ENCODE measurements at regions not wholly inside any gene's neighbourhood (a gene's known extent, or its start where the extent isn't known, plus 50 kb on each side); places are given as distances from the start of the nearest gene placed in this dataset.
A peak's percentile ranks its signal among the peaks of the same experiment; 100 is the strongest.

DNA sequence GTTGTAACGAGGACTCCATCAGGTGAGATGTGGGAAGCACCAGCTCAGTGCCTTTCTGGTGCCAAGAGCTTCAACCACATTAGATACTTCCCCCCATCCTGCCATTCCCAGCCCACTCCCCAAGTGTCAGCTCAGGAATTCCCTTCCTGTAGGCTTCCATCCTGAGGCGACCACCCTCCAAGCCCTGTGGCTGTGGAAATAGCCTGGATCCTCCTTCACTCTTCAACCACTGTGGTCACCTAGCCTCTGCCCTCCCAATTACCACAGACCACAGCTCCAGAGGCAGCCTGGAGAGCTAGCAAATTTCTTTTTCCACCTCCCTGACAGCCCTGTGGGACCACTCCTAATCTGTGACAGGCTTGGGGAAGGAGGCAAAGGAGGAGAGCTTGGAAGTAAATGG is 219.8 kb upstream of the MAP3K1 start:
- TF ChIP-seq, protein P1, sequence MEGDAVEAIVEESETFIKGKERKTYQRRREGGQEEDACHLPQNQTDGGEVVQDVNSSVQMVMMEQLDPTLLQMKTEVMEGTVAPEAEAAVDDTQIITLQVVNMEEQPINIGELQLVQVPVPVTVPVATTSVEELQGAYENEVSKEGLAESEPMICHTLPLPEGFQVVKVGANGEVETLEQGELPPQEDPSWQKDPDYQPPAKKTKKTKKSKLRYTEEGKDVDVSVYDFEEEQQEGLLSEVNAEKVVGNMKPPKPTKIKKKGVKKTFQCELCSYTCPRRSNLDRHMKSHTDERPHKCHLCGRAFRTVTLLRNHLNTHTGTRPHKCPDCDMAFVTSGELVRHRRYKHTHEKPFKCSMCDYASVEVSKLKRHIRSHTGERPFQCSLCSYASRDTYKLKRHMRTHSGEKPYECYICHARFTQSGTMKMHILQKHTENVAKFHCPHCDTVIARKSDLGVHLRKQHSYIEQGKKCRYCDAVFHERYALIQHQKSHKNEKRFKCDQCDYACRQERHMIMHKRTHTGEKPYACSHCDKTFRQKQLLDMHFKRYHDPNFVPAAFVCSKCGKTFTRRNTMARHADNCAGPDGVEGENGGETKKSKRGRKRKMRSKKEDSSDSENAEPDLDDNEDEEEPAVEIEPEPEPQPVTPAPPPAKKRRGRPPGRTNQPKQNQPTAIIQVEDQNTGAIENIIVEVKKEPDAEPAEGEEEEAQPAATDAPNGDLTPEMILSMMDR (IDR thresholded peaks at IDR 0.05) = no peak
- no peak for TF ChIP-seq POLR2A (IDR thresholded peaks at IDR 0.05)
- H3K36me3 ChIP-seq = no peaks in the 10 kb centered on the region
- intact Hi-C loops (cut with DNase I; ENCODE audit: low total_unique reads) = no loop called here
- no peak overlapping the region for H3K4me3 ChIP-seq
- H3K4me1 ChIP-seq = no peaks in the 10 kb centered on the region
- no peaks in the 10 kb centered on the region for H3K9me3 ChIP-seq
- H3K27ac ChIP-seq = no peak overlapping the region
- no peaks in the 10 kb centered on the region for H3K27me3 ChIP-seq
- no peak for DNase-seq

DNA sequence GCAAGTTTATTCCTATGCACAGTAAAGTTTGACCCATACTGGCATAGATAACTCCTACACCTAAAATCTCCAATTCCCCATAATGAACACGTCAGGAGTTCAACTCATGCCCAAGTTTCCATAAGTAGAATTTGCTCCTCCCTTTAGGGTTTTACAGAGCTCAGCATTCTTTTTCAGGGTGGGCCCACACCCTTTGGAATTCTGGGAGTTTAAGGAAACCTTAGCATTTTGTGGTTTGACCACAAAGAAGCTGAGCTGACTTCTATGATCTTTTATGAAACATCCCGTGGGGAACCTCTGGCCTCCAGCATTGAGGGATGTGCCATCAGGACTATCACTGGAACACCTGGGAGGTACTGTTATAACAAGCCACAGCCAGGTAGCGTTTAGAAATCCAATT is 220.6 kb upstream of the MAP3K1 start:
- intact Hi-C loops (cut with DNase I; ENCODE audit: low total_unique reads) = no loop called here
- no peak for DNase-seq
- H3K4me3 ChIP-seq = no peak overlapping the region
- no peaks in the 10 kb centered on the region for H3K27me3 ChIP-seq
- H3K9me3 ChIP-seq = no peaks in the 10 kb centered on the region
- TF ChIP-seq POLR2A (IDR thresholded peaks at IDR 0.05) = no peak
- TF ChIP-seq, protein P1 (IDR thresholded peaks at IDR 0.05) = no peak
- H3K27ac ChIP-seq = no peak overlapping the region
- H3K36me3 ChIP-seq = no peaks in the 10 kb centered on the region
- no peaks in the 10 kb centered on the region for H3K4me1 ChIP-seq

DNA sequence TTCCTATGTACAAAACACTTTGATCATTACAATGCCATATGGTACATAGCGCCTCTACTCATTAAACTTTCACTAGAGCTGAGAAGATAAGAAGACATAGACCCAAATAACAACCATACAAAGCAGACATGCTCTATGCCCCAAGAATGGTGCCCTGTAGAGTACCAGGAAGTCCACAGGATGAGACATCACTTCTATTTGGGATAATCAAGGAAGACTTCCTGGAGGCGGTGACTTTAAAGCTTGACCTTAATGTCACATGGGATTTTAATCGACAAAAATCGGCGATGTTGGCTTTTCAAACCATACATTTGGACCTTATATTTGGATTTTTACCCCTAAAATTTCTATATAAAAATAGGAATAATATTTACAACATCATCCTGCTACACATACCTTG is 224.3 kb upstream of the MAP3K1 start:
- Histone ChIP-seq H3K27me3 (no peaks in the 10 kb centered on the region), H3K9me3 (no peaks in the 10 kb centered on the region), H3K27ac (no peak overlapping the region), H3K36me3 (no peaks in the 10 kb centered on the region), H3K4me1 (no peaks in the 10 kb centered on the region), H3K4me3 (no peak overlapping the region)
- TF ChIP-seq, protein P1 (IDR thresholded peaks at IDR 0.05) = no peak
- no peak for DNase-seq
- intact Hi-C loops (cut with DNase I; ENCODE audit: low total_unique reads) = no loop called here

DNA sequence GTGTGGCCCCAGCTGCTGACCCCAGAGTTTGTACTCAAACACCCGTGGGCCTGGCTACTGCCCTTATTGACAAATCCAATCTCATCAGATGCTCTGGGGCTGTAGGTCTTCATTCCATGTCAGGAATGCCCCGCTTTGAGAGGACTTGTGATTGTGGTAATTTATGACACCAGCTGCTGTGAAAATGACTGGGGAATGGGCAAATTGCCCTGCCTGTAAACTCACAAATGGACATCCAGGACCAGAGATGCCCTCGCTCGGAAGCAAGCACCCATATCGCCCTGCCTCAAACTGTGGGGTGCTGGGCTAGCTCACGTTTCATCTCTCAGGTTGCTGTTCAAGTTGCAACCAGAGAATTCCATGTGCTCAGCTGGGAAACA is 225.9 kb upstream of the MAP3K1 start:
- Histone ChIP-seq H3K27ac (no peak overlapping the region), H3K9me3 (no peaks in the 10 kb centered on the region), H3K27me3 (no peaks in the 10 kb centered on the region), H3K4me1 (no peaks in the 10 kb centered on the region), H3K36me3 (no peaks in the 10 kb centered on the region), H3K4me3 (no peak overlapping the region)
- DNase-seq = peak in 1 of 2 donors; percentile 33
- no peak for TF ChIP-seq POLR2A (IDR thresholded peaks at IDR 0.05)
- TF ChIP-seq, protein P1 (IDR thresholded peaks at IDR 0.05) = no peak
- intact Hi-C loops (cut with DNase I; ENCODE audit: low total_unique reads) = no loop called here

DNA sequence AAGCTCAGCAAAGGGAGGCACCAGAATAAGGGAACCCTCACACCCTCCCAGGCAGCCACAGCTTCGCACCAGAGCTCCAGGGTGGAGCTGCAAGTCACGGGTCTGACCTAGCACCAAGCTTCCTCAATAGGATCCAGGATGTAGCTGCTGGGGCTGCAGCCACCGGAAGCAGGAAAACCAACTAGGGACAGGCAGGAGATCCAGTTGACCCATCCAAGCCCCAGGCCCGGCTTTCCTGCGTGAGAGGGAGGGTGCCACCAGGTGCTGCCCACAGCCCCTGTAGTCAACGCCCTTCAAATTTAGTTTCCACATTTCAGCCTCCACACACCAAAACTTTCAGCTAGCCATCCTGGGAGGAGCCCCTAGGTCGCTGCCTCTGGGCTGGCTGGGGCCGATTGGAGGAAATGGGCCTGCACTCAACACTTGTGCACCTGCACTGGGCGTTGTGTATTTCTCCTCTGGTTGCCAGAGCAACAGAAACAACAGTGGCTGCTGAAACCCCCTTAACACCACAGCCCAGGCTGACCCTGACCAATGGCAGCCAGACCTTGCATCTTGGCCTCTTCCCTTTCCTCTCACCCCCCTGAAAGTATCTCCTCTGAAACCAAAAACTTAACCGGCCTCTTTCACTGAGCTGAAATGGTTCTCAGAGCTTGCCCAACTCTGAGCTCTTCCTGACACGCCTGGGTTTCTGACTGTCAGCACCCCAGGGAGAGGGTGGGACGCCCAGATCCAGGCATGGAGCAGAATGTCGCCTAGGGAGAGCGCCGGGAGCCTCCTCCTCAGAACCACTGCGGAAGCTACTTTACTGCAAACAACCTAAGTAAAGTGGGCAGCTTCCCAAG is 226.5 kb upstream of the MAP3K1 start:
- no peaks in the 10 kb centered on the region for H3K27me3 ChIP-seq
- H3K27ac ChIP-seq = no peak overlapping the region
- no peaks in the 10 kb centered on the region for H3K9me3 ChIP-seq
- peak; percentile 17 to 37 for DNase-seq
- H3K4me3 ChIP-seq = no peak overlapping the region
- H3K36me3 ChIP-seq = no peaks in the 10 kb centered on the region
- intact Hi-C loops (cut with DNase I; ENCODE audit: low total_unique reads) = no loop called here
- no peak for TF ChIP-seq POLR2A (IDR thresholded peaks at IDR 0.05)
- TF ChIP-seq, protein P1 (IDR thresholded peaks at IDR 0.05) = no peak
- H3K4me1 ChIP-seq = no peaks in the 10 kb centered on the region

Measured in uterus (tissue), 3 donors.